DOHH2 (cell line): ENCODE measurements at regions not wholly inside any gene's neighbourhood (a gene's known extent, or its start where the extent isn't known, plus 50 kb on each side); places are given as distances from the start of the nearest gene placed in this dataset.
"Not testable (repeated sequence)": the region's sequence is repeated elsewhere in the genome, so short reads cannot be mapped to it uniquely, and the experiment has no call there.

Experiments
- H3F3A ChIP-seq: fragments of 200-600 bp; sonication (generic), shearing (Covaris generic); 2 replicates; pipeline ENCODE4 v1.6.0; 2016; ENCODE audit warnings: antibody characterized with exemption, mild to moderate bottlenecking; ENCODE audit not compliant: control insufficient read depth, insufficient read depth
- H3K27ac ChIP-seq: fragments of 200-600 bp; sonication (generic); 2 replicates; pipeline ENCODE4 v1.5.1; 2014; ENCODE audit warnings: low read depth, mild to moderate bottlenecking, low read length, moderate library complexity
- H3K27me3 ChIP-seq: fragments of 200-600 bp; sonication (generic); 2 replicates; pipeline ENCODE4 v1.6.1; 2014; ENCODE audit warnings: mild to moderate bottlenecking, low read length, mixed read lengths; ENCODE audit not compliant: control insufficient read depth
- H3K36me3 ChIP-seq: fragments of 200-600 bp; sonication (generic); 2 replicates; pipeline ENCODE4 v1.6.1; 2014; ENCODE audit warnings: mild to moderate bottlenecking, low read length, moderate library complexity, mixed read lengths; ENCODE audit not compliant: control insufficient read depth
- H3K4me1 ChIP-seq: fragments of 200-600 bp; sonication (generic); 2 replicates; pipeline ENCODE4 v1.6.1; 2014; ENCODE audit warnings: mild to moderate bottlenecking, low read length, mixed read lengths; ENCODE audit not compliant: control insufficient read depth
- H3K4me2 ChIP-seq: fragments of 200-600 bp; sonication (generic); 2 replicates; pipeline ENCODE4 v1.6.0; 2014; ENCODE audit warnings: mild to moderate bottlenecking, low read length, moderate library complexity
- H3K4me3 ChIP-seq: fragments of 200-600 bp; sonication (generic); 2 replicates; pipeline ENCODE4 v1.5.1; 2014; ENCODE audit warnings: mild to moderate bottlenecking, low read length, mixed read lengths
- H3K79me2 ChIP-seq: fragments of 200-600 bp; sonication (generic); 2 replicates; pipeline ENCODE4 v1.6.1; 2014; ENCODE audit warnings: mild to moderate bottlenecking, low read length, mixed read lengths; ENCODE audit not compliant: control insufficient read depth
- H3K9me2 ChIP-seq: fragments of 200-600 bp; sonication (generic); replicated peaks from 2 replicates; pipeline ENCODE4 v1.6.1; 2014; ENCODE audit warnings: mild to moderate bottlenecking, low read length, mixed read lengths; ENCODE audit not compliant: control insufficient read depth
- H3K9me3 ChIP-seq: fragments of 200-600 bp; sonication (generic); 2 replicates; pipeline ENCODE4 v1.6.1; 2014; ENCODE audit warnings: antibody characterized with exemption, low read length, mixed read lengths; ENCODE audit not compliant: control insufficient read depth, insufficient read depth
- H4K20me1 ChIP-seq: fragments of 200-600 bp; sonication (generic); 2 replicates; pipeline ENCODE4 v1.6.0; 2014; ENCODE audit warnings: low read depth, mild to moderate bottlenecking, antibody characterized with exemption, low read length, moderate library complexity; ENCODE audit not compliant: control insufficient read depth, insufficient read depth
- EZH2phosphoT487 ChIP-seq: fragments of 200-600 bp; sonication (generic); IDR thresholded peaks from 2 replicates; pipeline ENCODE4 v1.6.1; 2017; ENCODE audit warnings: borderline replicate concordance, mild to moderate bottlenecking, antibody characterized with exemption, low read length, moderate library complexity, mixed read lengths
- TF ChIP-seq, protein P1 (sequence below): fragments of 200-600 bp; sonication (generic); IDR thresholded peaks from one replicate; pipeline ENCODE4 v1.5.1; 2014; ENCODE audit warnings: antibody characterized with exemption, mild to moderate bottlenecking, low read depth, low read length; ENCODE audit not compliant: poor library complexity, severe bottlenecking

GRCh38 chr1:182229451-182229850 is 162.1 kb downstream of the GLUL start:
- H3K4me2 ChIP-seq = no peak overlapping the region

GRCh38 chr1:182227864-182228547 is 163.6 kb downstream of the GLUL start:
- Histone ChIP-seq H3K9me2 (no peaks in the 10 kb centered on the region), H3K4me1 (no peaks in the 10 kb centered on the region), H3K4me2 (no peak overlapping the region), H3K27me3 (no peaks in the 10 kb centered on the region), H3K4me3 (no peak overlapping the region), H3F3A (no peaks in the 10 kb centered on the region), H3K79me2 (no peaks in the 10 kb centered on the region), H4K20me1 (no peaks in the 10 kb centered on the region), H3K9me3 (no peaks in the 10 kb centered on the region), H3K36me3 (no peaks in the 10 kb centered on the region), H3K27ac (no peak overlapping the region)
- TF ChIP-seq EZH2phosphoT487 = no peak
- TF ChIP-seq, protein P1, sequence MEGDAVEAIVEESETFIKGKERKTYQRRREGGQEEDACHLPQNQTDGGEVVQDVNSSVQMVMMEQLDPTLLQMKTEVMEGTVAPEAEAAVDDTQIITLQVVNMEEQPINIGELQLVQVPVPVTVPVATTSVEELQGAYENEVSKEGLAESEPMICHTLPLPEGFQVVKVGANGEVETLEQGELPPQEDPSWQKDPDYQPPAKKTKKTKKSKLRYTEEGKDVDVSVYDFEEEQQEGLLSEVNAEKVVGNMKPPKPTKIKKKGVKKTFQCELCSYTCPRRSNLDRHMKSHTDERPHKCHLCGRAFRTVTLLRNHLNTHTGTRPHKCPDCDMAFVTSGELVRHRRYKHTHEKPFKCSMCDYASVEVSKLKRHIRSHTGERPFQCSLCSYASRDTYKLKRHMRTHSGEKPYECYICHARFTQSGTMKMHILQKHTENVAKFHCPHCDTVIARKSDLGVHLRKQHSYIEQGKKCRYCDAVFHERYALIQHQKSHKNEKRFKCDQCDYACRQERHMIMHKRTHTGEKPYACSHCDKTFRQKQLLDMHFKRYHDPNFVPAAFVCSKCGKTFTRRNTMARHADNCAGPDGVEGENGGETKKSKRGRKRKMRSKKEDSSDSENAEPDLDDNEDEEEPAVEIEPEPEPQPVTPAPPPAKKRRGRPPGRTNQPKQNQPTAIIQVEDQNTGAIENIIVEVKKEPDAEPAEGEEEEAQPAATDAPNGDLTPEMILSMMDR = no peak

More at GRCh38 chr1:182229451-182229850, 162.1 kb downstream of the GLUL start:
- Histone ChIP-seq H3F3A (no peaks in the 10 kb centered on the region), H4K20me1 (no peaks in the 10 kb centered on the region), H3K4me1 (no peaks in the 10 kb centered on the region), H3K9me2 (no peaks in the 10 kb centered on the region), H3K4me3 (no peak overlapping the region), H3K9me3 (no peaks in the 10 kb centered on the region), H3K79me2 (no peaks in the 10 kb centered on the region), H3K27me3 (no peaks in the 10 kb centered on the region), H3K27ac (no peak overlapping the region), H3K36me3 (no peaks in the 10 kb centered on the region)
- TF ChIP-seq, protein P1 = no peak
- TF ChIP-seq EZH2phosphoT487 = no peak

DNA sequence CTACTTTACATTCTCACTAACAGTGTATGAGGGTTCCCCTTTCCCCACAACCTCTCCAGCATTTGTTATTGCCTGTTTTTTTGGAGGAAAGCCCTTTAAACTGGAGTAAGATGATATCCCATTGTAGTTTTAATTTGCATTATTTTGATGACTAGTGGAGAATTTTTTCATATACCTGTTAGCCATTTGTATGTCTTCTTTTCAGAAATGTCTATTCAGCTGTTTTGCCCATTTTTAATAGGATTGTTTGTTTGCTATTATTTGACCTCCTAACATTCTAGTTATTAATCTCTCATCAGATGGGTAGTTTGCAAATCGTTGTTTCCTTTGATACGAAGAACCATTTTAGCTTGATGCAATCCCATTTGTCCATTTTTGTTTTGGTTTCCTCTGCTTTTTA is 165.0 kb downstream of the GLUL start:
- TF ChIP-seq, protein P1 = no peak
- no peak for TF ChIP-seq EZH2phosphoT487
- H3K27me3 ChIP-seq = no peaks in the 10 kb centered on the region
- H3K9me3 ChIP-seq = no peaks in the 10 kb centered on the region
- no peaks in the 10 kb centered on the region for H3K4me1 ChIP-seq
- H3F3A ChIP-seq = no peaks in the 10 kb centered on the region
- no peaks in the 10 kb centered on the region for H3K79me2 ChIP-seq
- no peak overlapping the region for H3K4me2 ChIP-seq
- H3K4me3 ChIP-seq = no peak overlapping the region
- H4K20me1 ChIP-seq = no peaks in the 10 kb centered on the region
- H3K9me2 ChIP-seq = no peaks in the 10 kb centered on the region
- H3K36me3 ChIP-seq = no peaks in the 10 kb centered on the region
- H3K27ac ChIP-seq = no peak overlapping the region

GRCh38 chr1:182225755-182226154 is 164.2 kb upstream of the ZNF648 start:
- H3K36me3 ChIP-seq, H3K4me2 ChIP-seq, H3K4me3 ChIP-seq, H3K9me3 ChIP-seq, H3K79me2 ChIP-seq, H3K27ac ChIP-seq, H3F3A ChIP-seq, H4K20me1 ChIP-seq, H3K4me1 ChIP-seq, H3K27me3 ChIP-seq, H3K9me2 ChIP-seq: not testable (repeated sequence)

GRCh38 chr1:182221990-182222389 is 160.5 kb upstream of the ZNF648 start:
- H3K27me3 ChIP-seq, H3K9me3 ChIP-seq, H3F3A ChIP-seq, H3K79me2 ChIP-seq, H3K4me2 ChIP-seq, H3K4me3 ChIP-seq, H3K36me3 ChIP-seq, H3K9me2 ChIP-seq, H3K4me1 ChIP-seq, H3K27ac ChIP-seq, H4K20me1 ChIP-seq: not testable (repeated sequence)

GRCh38 chr1:182221367-182221766 is 159.9 kb upstream of the ZNF648 start:
- not testable (repeated sequence) for H3K36me3 ChIP-seq, H4K20me1 ChIP-seq, H3K9me2 ChIP-seq, H3K27ac ChIP-seq, H3K9me3 ChIP-seq, H3F3A ChIP-seq, H3K4me2 ChIP-seq, H3K4me1 ChIP-seq, H3K27me3 ChIP-seq, H3K4me3 ChIP-seq, H3K79me2 ChIP-seq
